ENCODE measurements at regions not wholly inside any gene's neighbourhood (a gene's known extent, or its start where the extent isn't known, plus 50 kb on each side); places are given as distances from the start of the nearest gene placed in this dataset.

DNA sequence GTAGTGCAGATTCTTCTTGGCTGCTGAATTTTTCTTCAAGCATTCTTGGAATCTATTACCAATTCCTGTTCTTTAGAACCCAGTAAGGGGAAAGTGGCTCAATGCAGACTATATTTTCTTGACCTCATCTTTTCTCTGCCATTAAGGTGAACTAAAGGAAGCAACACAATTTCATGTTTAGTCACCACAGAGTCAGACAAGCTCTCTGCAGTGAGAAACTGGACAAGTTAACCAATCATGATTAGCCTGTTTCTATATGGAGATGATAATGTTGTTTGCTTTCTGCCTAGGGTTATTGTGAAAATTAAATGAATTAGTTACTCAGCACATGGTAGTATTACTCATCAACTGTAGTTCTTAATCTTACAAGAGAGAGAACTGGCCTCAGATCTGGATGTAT lies 1075.1 kb downstream of the AGBL1 start:
- no peak overlapping the region for H3K4me3 ChIP-seq (ENCODE audit: low read length)
- no peaks in the 10 kb centered on the region for H3K27me3 ChIP-seq (ENCODE audit: insufficient read depth, low read length)
- H3K9me3 ChIP-seq (ENCODE audit: insufficient read depth, low read depth, low read length) = no peaks in the 10 kb centered on the region
- H3K4me1 ChIP-seq (ENCODE audit: insufficient read depth, low read length) = no peaks in the 10 kb centered on the region
- H3K36me3 ChIP-seq (ENCODE audit: insufficient read depth, low read length) = no peaks in the 10 kb centered on the region
- no peak overlapping the region for H3K9ac ChIP-seq (ENCODE audit: low read depth, low read length)
- no peak overlapping the region for H3K27ac ChIP-seq (ENCODE audit: low read depth, low read length)

- H3K36me3 ChIP-seq (ENCODE audit: insufficient read depth, low read length) = no peaks in the 10 kb centered on the region
- no peak overlapping the region for H3K9ac ChIP-seq (ENCODE audit: low read depth, low read length)
Observed at GRCh38 chr15:87151202-87151748, 1071.6 kb downstream of the AGBL1 start.

DNA sequence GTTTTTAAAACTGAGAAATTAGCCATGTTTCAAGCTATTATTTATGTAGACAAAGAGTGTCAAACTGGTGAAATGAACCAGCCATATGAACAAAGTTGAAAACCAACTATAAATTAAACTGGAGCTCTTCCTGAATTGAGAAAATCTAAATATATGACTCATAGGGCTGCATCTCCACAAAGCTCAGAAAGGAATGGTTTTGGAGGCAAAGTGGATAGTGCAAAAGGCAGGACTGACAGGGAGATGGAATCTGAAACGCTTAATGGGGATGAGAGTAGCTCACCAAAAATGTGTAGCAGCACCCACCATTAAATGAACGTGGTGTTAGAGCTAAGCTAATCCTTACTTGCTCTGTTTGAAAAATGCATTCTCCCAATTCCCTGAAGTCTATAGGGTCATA lies 1066.0 kb downstream of the AGBL1 start:
- H3K4me3 ChIP-seq (ENCODE audit: low read length) = no peak overlapping the region
- 98% methylated on average over 2 of the region's 2 CpGs for whole genome bisulfite sequencing
- no peak overlapping the region for H3K9ac ChIP-seq (ENCODE audit: low read depth, low read length)
- H3K27ac ChIP-seq (ENCODE audit: low read depth, low read length) = no peak overlapping the region
- H3K9me3 ChIP-seq (ENCODE audit: insufficient read depth, low read depth, low read length) = peaks cover 8% of the 10 kb centered on the region
- no peaks in the 10 kb centered on the region for H3K36me3 ChIP-seq (ENCODE audit: insufficient read depth, low read length)
- 0 out of 2 replicates have a peak, but pooled peaks cover 4% of the 10 kb centered on the region for H3K4me1 ChIP-seq (ENCODE audit: insufficient read depth, low read length)
- no peaks in the 10 kb centered on the region for H3K27me3 ChIP-seq (ENCODE audit: insufficient read depth, low read length)

More at GRCh38 chr15:87151202-87151748, 1071.6 kb downstream of the AGBL1 start:
- Histone ChIP-seq H3K27me3 (ENCODE audit: insufficient read depth, low read length) (no peaks in the 10 kb centered on the region), H3K9me3 (ENCODE audit: insufficient read depth, low read depth, low read length) (no peaks in the 10 kb centered on the region), H3K27ac (ENCODE audit: low read depth, low read length) (no peak overlapping the region), H3K4me3 (ENCODE audit: low read length) (no peak overlapping the region), H3K4me1 (ENCODE audit: insufficient read depth, low read length) (no peaks in the 10 kb centered on the region)
- no CpG with 5 or more reads among the region's 2 CpGs for WGBS

DNA sequence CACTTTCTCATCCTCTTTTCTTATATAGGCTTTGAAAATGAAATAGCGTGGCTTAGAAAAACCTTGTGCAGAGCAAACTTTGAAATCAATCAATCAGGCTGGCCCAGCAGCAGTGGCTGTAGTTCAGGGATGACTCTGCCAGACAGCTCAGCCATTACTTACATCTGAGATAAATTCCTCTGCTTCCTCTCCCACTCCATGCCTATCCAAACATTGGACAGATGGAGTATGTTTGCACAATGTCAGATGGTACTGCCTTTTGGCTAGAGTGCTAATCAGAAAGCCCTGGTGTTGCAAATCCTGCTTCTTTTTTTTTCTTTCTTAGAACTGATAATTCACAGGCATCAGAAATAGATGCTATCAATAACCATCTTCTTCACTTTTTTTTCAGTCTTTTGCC lies 1065.1 kb downstream of the AGBL1 start:
- H3K9ac ChIP-seq (ENCODE audit: low read depth, low read length) = no peak overlapping the region
- 100% methylated on average over 1 of the region's 1 CpG for WGBS
- H3K9me3 ChIP-seq (ENCODE audit: insufficient read depth, low read depth, low read length) = peaks cover 8% of the 10 kb centered on the region
- 0 out of 2 replicates have a peak, but pooled peaks cover 4% of the 10 kb centered on the region for H3K4me1 ChIP-seq (ENCODE audit: insufficient read depth, low read length)
- H3K4me3 ChIP-seq (ENCODE audit: low read length) = no peak overlapping the region
- H3K27me3 ChIP-seq (ENCODE audit: insufficient read depth, low read length) = no peaks in the 10 kb centered on the region
- no peak overlapping the region for H3K27ac ChIP-seq (ENCODE audit: low read depth, low read length)
- H3K36me3 ChIP-seq (ENCODE audit: insufficient read depth, low read length) = no peaks in the 10 kb centered on the region

- Histone ChIP-seq H3K9ac (ENCODE audit: low read depth, low read length) (no peak overlapping the region), H3K4me3 (ENCODE audit: low read length) (no peak overlapping the region), H3K4me1 (ENCODE audit: insufficient read depth, low read length) (0 out of 2 replicates have a peak, but pooled peaks cover 4% of the 10 kb centered on the region), H3K36me3 (ENCODE audit: insufficient read depth, low read length) (no peaks in the 10 kb centered on the region), H3K27ac (ENCODE audit: low read depth, low read length) (no peak overlapping the region), H3K9me3 (ENCODE audit: insufficient read depth, low read depth, low read length) (peaks cover 8% of the 10 kb centered on the region), H3K27me3 (ENCODE audit: insufficient read depth, low read length) (no peaks in the 10 kb centered on the region)
Observed at GRCh38 chr15:87142096-87142495, 1062.4 kb downstream of the AGBL1 start.

DNA sequence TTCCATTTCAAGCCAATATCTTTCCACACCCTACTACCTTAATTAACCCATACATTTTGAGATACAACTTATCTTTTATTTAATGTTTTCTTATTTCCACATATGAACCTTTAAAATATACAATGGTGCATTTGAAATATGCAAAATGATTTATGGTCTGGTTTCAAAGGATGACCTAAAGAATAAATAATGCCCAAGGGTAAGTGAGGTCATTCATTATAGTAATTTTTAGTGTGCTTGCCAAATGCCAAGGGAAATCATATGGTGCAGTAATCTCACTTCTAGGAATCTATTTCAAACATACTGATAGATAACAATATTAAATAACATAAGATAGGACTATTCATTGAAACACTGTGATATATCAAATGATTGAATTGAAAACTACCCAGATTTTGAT lies 1055.4 kb downstream of the AGBL1 start:
- H3K27me3 ChIP-seq (ENCODE audit: insufficient read depth, low read length) = no peaks in the 10 kb centered on the region
- no peak overlapping the region for H3K4me3 ChIP-seq (ENCODE audit: low read length)
- no peaks in the 10 kb centered on the region for H3K36me3 ChIP-seq (ENCODE audit: insufficient read depth, low read length)
- H3K4me1 ChIP-seq (ENCODE audit: insufficient read depth, low read length) = no peaks in the 10 kb centered on the region
- no peak overlapping the region for H3K27ac ChIP-seq (ENCODE audit: low read depth, low read length)
- no peak overlapping the region for H3K9ac ChIP-seq (ENCODE audit: low read depth, low read length)
- H3K9me3 ChIP-seq (ENCODE audit: insufficient read depth, low read depth, low read length) = no peaks in the 10 kb centered on the region

GRCh38 chr15:87133704-87134103 lies 1054.0 kb downstream of the AGBL1 start:
- H3K27me3 ChIP-seq (ENCODE audit: insufficient read depth, low read length) = no peaks in the 10 kb centered on the region
- H3K9me3 ChIP-seq (ENCODE audit: insufficient read depth, low read depth, low read length) = no peaks in the 10 kb centered on the region
- no peak overlapping the region for H3K27ac ChIP-seq (ENCODE audit: low read depth, low read length)
- no peaks in the 10 kb centered on the region for H3K36me3 ChIP-seq (ENCODE audit: insufficient read depth, low read length)
- no peak overlapping the region for H3K4me3 ChIP-seq (ENCODE audit: low read length)
- H3K9ac ChIP-seq (ENCODE audit: low read depth, low read length) = no peak overlapping the region
- H3K4me1 ChIP-seq (ENCODE audit: insufficient read depth, low read length) = no peaks in the 10 kb centered on the region

DNA sequence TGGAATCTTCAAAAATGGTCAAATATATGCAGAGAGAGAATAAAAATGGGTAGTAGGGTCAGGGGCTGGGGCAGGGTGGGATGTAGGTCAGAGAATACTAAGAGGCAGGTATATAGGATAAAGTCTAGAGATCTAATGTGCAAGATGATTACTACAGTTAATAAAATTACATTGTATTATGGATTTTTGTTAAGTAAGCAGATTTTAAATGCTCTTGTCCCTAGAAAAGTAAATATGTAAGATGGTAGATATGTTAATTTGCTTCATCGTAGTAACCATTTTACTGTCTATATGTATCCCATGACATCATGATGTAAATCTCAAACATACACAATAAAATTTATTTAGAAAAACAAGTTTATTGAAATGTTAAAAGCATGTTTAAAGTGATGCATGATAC lies 1051.4 kb downstream of the AGBL1 start:
- H3K9ac ChIP-seq (ENCODE audit: low read depth, low read length) = no peak overlapping the region
- no CpG with 5 or more reads among the region's 1 CpG for WGBS
- no peaks in the 10 kb centered on the region for H3K36me3 ChIP-seq (ENCODE audit: insufficient read depth, low read length)
- no peak overlapping the region for H3K27ac ChIP-seq (ENCODE audit: low read depth, low read length)
- H3K9me3 ChIP-seq (ENCODE audit: insufficient read depth, low read depth, low read length) = no peaks in the 10 kb centered on the region
- H3K4me3 ChIP-seq (ENCODE audit: low read length) = no peak overlapping the region
- H3K4me1 ChIP-seq (ENCODE audit: insufficient read depth, low read length) = no peaks in the 10 kb centered on the region
- no peaks in the 10 kb centered on the region for H3K27me3 ChIP-seq (ENCODE audit: insufficient read depth, low read length)

DNA sequence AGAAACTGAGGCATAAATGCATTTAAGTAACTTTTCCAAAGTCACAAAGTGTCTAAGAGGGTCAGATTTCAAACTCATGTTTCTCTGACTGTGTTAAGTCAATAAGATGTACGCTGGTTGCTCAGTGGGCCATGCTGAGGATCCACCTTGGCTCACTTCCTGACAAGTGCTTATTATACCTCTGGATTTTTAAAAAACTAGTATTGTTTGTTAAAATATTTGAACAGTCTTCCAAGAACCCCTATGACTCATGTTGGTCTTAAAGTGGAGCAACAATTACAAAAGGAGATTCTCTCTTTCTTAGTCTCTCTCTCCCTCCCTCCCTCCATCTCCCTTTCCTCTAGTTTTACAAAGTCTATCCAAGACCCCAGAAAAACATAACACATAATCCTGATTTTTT lies 1050.2 kb downstream of the AGBL1 start:
- no peaks in the 10 kb centered on the region for H3K9me3 ChIP-seq (ENCODE audit: insufficient read depth, low read depth, low read length)
- no peaks in the 10 kb centered on the region for H3K36me3 ChIP-seq (ENCODE audit: insufficient read depth, low read length)
- H3K27ac ChIP-seq (ENCODE audit: low read depth, low read length) = no peak overlapping the region
- WGBS = 90% methylated on average over 1 of the region's 1 CpG
- H3K9ac ChIP-seq (ENCODE audit: low read depth, low read length) = no peak overlapping the region
- H3K4me1 ChIP-seq (ENCODE audit: insufficient read depth, low read length) = no peaks in the 10 kb centered on the region
- H3K27me3 ChIP-seq (ENCODE audit: insufficient read depth, low read length) = no peaks in the 10 kb centered on the region
- no peak overlapping the region for H3K4me3 ChIP-seq (ENCODE audit: low read length)

GRCh38 chr15:87123676-87124382 lies 1044.2 kb downstream of the AGBL1 start:
- Histone ChIP-seq H3K27me3 (ENCODE audit: insufficient read depth, low read length) (no peaks in the 10 kb centered on the region), H3K9me3 (ENCODE audit: insufficient read depth, low read depth, low read length) (no peaks in the 10 kb centered on the region), H3K9ac (ENCODE audit: low read depth, low read length) (no peak overlapping the region), H3K4me1 (ENCODE audit: insufficient read depth, low read length) (no peaks in the 10 kb centered on the region), H3K27ac (ENCODE audit: low read depth, low read length) (no peak overlapping the region), H3K4me3 (ENCODE audit: low read length) (no peak overlapping the region), H3K36me3 (ENCODE audit: insufficient read depth, low read length) (no peaks in the 10 kb centered on the region)
- WGBS = 97% methylated on average over 27 of the region's 27 CpGs

- Histone ChIP-seq H3K4me3 (ENCODE audit: low read length) (no peak overlapping the region), H3K36me3 (ENCODE audit: insufficient read depth, low read length) (no peaks in the 10 kb centered on the region), H3K9me3 (ENCODE audit: insufficient read depth, low read depth, low read length) (no peaks in the 10 kb centered on the region), H3K9ac (ENCODE audit: low read depth, low read length) (no peak overlapping the region), H3K4me1 (ENCODE audit: insufficient read depth, low read length) (no peaks in the 10 kb centered on the region), H3K27me3 (ENCODE audit: insufficient read depth, low read length) (no peaks in the 10 kb centered on the region), H3K27ac (ENCODE audit: low read depth, low read length) (no peak overlapping the region)
- WGBS = 66% methylated on average over 2 of the region's 2 CpGs
Observed at GRCh38 chr15:87121336-87121735, 1041.7 kb downstream of the AGBL1 start.

- H3K4me1 ChIP-seq (ENCODE audit: insufficient read depth, low read length) = no peaks in the 10 kb centered on the region
- no peaks in the 10 kb centered on the region for H3K9me3 ChIP-seq (ENCODE audit: insufficient read depth, low read depth, low read length)
- H3K9ac ChIP-seq (ENCODE audit: low read depth, low read length) = no peak overlapping the region
- H3K36me3 ChIP-seq (ENCODE audit: insufficient read depth, low read length) = no peaks in the 10 kb centered on the region
- H3K4me3 ChIP-seq (ENCODE audit: low read length) = no peak overlapping the region
- no peaks in the 10 kb centered on the region for H3K27me3 ChIP-seq (ENCODE audit: insufficient read depth, low read length)
- no peak overlapping the region for H3K27ac ChIP-seq (ENCODE audit: low read depth, low read length)
Observed at GRCh38 chr15:87120555-87120954, 1040.9 kb downstream of the AGBL1 start.

Data from HUES64 (cell line).